ENCODE measurements at regions not wholly inside any gene's neighbourhood (a gene's known extent, or its start where the extent isn't known, plus 50 kb on each side); places are given as distances from the start of the nearest gene placed in this dataset.

DNA sequence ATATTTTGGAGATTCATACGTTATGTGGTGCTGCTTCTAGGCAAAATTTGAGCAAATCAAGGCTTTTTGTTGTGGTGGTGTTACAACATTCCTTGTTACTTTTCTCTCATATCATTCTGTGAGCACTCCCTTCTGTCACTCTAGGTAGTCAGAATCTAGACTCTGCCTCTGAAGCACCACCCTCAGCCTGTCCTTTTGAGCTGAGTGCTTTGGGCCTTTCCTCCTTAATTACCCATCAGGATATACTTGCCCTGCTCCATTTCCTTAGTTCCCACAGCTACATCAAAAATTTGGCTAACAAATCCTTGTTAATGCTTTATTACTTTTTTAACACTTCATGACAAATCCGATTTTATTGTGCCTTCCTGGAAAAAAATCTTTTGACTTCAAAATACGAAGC is 289.6 kb downstream of the CALCRL start:
- no peak for DNase-seq (ENCODE audit: low read depth, low spot score)
- in situ Hi-C loops (cut with HindIII; ENCODE audit: low pct_unique_long_range_greater_than_20kb, low sequenced_read_pairs), result no loop called here

DNA sequence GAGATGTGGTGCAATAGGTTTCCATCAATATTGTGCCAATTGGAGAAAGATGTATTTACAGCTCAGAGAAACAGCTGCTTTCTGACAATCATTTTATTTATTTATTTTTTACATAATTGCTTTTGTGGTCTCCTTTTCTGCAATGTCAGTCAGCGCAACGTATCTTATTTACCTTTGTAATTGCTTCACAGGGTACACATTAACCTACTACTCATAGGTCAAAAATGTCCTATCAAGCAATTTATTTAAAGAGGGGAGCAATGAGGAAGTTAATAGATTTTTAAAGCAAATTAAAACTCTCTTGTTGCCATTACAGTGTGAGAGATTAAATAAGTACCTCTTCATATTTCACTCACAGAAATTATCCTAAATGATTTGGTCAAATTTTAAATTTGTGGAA is 291.0 kb downstream of the CALCRL start:
- no peak for DNase-seq (ENCODE audit: low read depth, low spot score)
- in situ Hi-C loops (cut with HindIII; ENCODE audit: low pct_unique_long_range_greater_than_20kb, low sequenced_read_pairs), result no loop called here

DNA sequence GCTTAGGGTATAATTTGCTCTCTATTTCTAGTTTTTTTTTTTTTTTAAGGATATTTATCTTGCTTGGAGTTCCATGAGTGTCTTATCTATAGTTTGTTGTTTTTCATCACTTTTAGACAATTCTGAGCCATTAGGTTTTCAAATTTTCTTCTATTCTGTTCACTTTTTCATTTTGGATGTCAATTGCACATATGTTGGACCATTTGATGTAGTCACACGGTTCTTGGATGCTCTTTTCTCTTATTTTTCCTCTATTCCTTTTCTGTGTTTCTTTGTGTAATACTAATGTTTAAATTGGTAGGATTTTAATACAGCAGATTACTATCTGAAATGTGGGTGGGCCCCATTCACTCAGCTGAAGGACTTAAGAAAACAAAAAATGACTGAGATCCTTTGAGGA is 292.6 kb downstream of the CALCRL start:
- in situ Hi-C loops (cut with HindIII; ENCODE audit: low pct_unique_long_range_greater_than_20kb, low sequenced_read_pairs), result no loop called here
- no peak for DNase-seq (ENCODE audit: low read depth, low spot score)

DNA sequence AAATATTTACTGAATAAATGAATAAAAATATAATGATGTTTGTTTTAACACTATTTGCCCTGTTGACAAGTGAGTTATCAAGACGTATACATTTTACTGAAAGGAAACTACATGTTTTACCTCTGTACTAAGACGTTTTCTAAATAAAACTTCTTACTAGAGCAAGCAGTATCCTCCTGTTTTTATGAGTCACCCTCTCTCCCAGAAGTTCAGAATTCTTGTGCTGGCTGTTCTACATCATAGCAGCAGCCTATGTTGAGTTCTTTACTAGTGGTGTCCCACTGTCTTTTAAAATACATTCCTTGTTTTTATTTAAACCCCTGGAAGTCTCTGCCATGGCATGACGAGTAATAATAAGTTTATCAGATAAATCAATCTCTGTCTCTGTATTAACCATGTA is 297.4 kb downstream of the CALCRL start:
- in situ Hi-C loops (cut with HindIII; ENCODE audit: low pct_unique_long_range_greater_than_20kb, low sequenced_read_pairs), result no loop called here
- DNase-seq (ENCODE audit: low read depth, low spot score), result no peak

DNA sequence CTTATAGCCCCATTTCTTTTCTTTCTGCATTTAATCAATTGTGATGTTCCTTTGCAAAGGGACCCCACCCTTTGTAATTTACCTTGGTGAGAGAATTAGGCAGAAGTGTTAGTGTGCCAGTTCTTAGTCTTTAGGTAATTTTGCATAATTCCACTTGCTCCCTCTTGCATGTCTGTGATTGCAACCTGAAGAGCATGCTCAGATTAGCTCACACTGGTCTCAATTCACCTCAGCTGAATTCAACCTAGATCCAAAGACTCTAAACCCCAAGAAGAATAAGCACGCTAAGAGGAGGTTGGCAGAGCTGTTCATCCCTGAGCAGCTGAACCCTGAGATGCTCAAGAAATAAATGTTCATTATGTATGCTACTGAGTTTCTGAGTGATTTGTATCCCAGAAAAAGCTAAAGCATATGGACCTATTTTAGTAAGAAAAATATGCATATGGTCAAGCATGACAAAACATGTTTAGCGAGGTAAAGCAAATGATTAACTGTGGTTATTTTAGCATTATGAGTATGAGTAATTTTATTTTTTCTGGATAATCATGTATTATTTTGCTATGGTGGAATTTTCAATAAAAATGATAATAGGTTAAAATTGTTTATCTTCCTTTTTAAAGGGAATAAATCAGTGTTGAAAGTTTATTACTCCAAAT is 299.2 kb upstream of the ZSWIM2 start:
- DNase-seq (ENCODE audit: low read depth, low spot score), result no peak
- in situ Hi-C loops (cut with HindIII; ENCODE audit: low pct_unique_long_range_greater_than_20kb, low sequenced_read_pairs), result no loop called here

DNA sequence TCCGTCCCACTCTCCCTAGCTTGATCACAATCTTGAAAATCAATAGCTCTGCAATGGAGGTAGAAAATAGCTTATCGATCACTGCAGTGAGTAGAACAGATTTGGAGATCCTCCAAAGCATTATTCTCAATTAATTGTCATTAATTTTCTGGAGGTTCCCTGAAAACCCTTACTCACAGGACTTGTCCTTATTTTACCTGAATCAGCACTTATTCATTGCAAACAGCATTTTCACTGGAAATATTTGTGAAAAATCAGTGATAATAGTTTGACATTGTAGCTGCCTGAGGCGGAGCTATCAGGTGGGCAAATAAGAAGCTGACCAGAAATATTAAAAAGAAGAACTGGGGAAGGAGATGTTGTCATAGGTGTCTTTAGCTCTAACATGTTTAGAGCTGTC is 294.6 kb upstream of the ZSWIM2 start:
- in situ Hi-C loops (cut with HindIII; ENCODE audit: low pct_unique_long_range_greater_than_20kb, low sequenced_read_pairs), result no loop called here

DNA sequence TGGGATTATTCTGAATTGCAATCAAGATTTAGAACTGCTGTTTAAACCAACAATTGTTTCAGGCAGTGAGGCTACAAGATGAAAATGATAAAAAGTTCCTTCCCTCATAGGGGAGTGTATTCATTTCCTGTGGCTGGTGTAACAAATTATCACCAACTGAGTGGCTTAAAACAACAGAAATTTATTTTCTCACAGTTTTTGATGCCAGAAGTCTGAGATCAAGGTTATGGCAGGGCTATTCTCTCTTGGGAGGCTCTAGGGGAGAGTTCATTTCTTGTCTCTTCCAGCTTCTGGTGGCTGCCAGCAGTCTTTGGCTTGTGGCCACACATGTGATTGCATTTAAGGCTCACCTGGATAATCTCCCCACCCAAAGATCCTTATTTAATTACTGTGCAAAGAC is 290.5 kb upstream of the ZSWIM2 start:
- in situ Hi-C loops (cut with HindIII; ENCODE audit: low pct_unique_long_range_greater_than_20kb, low sequenced_read_pairs), result no loop called here
- no peak for DNase-seq (ENCODE audit: low read depth, low spot score)

More for the DNA sequence above, 294.6 kb upstream of the ZSWIM2 start:
- no peak for DNase-seq (ENCODE audit: low read depth, low spot score)

DNA sequence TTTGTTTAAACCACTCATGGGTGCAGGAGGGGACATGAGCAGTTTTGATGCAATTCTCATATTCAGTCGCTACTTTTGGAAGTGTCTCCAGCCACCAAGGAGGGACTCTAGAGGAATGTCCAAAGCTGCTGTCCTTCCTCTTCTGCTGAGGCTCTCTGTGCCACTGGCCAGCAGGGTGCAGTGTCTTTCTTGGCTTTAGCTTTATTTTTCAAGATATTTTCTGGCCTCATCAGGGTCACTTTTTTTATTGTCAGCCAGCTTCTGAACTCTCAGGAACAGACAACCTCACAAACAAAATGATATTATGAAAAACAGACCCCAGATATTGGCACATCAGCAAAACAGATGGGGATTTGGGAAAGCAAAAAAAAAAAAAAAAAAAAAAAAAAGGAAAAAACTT is 289.3 kb upstream of the ZSWIM2 start:
- peak; percentile 56 for DNase-seq (ENCODE audit: low read depth, low spot score)
- in situ Hi-C loops (cut with HindIII; ENCODE audit: low pct_unique_long_range_greater_than_20kb, low sequenced_read_pairs), result no loop called here

DNA sequence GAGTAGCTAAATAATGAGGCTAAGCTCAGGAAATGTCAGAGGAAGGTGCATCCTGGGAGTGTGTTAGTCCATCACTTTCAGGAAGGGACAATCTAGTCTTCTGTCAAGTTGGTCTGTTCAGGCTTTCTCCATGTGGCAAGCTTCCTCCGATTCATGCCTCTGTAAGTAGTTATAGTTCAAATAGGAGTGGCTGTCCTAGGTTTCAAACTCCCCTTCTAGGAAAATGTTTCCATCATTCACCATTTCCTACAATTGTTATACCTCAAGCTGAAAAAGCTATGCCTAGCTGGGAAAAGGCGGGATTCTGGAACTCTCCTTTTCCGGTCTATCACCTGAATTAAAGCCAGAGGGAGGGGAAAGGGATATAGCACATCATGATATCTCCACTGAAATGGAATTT is 287.7 kb upstream of the ZSWIM2 start:
- in situ Hi-C loops (cut with HindIII; ENCODE audit: low pct_unique_long_range_greater_than_20kb, low sequenced_read_pairs), result no loop called here
- DNase-seq (ENCODE audit: low read depth, low spot score), result no peak

DNA sequence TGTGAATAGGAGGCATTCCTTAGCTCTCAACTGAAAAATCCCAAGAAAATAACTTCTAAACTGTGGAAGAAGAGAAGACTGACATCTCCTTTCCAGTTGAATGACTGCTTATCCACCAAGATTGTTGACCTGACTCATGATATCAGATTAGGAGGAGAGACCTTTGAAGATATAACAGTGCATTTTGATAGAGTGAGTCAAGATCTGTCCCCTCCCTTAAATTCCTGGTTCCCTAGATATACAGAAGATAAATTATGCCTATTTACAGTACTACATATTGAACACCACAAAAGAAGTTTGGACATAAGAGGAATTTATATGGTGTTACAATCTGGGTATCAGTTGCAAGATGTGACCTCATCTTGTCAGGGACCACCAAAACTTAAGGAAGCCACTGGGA is 285.3 kb upstream of the ZSWIM2 start:
- DNase-seq (ENCODE audit: low read depth, low spot score), result no peak
- in situ Hi-C loops (cut with HindIII; ENCODE audit: low pct_unique_long_range_greater_than_20kb, low sequenced_read_pairs), result no loop called here

DNA sequence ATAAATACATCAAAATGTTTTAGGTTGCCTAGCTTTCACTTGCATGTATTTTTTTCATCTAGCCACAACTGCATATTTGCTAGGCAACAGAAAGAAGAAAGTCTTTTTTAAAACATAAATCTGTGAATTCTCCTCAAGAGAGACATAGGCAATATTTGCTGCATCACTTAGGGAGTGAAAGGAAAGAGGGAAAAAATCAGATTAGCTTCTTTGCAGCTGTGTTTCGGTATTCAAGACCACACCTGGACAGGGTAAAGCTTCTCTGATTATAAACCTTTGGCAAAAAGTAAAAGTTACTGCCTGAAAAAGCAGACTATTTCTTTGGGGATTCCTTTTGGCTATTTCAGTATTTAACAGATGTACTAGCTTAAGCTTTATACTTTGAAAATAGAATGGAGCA is 280.9 kb upstream of the ZSWIM2 start:
- in situ Hi-C loops (cut with HindIII; ENCODE audit: low pct_unique_long_range_greater_than_20kb, low sequenced_read_pairs), result no loop called here
- DNase-seq (ENCODE audit: low read depth, low spot score), result no peak

DNA sequence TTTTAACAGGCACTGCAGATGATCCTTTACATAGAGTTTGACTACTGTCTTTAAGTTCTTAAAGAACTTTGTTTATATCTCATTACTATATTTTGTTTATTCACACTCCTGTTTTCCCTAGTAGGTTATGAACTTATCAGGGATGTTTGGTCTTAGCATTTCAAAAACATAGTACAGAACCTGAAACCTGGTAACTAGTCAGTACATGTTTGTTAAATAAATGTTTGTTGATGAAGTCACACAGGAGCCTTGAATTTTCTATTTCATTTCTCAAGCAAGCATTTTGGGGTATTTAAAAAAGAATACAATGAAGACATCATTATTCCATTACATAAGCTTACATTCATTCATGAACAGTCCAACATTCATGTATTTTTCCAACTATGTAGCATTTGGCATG is 280.3 kb upstream of the ZSWIM2 start:
- no peak for DNase-seq (ENCODE audit: low read depth, low spot score)
- in situ Hi-C loops (cut with HindIII; ENCODE audit: low pct_unique_long_range_greater_than_20kb, low sequenced_read_pairs), result no loop called here

DNA sequence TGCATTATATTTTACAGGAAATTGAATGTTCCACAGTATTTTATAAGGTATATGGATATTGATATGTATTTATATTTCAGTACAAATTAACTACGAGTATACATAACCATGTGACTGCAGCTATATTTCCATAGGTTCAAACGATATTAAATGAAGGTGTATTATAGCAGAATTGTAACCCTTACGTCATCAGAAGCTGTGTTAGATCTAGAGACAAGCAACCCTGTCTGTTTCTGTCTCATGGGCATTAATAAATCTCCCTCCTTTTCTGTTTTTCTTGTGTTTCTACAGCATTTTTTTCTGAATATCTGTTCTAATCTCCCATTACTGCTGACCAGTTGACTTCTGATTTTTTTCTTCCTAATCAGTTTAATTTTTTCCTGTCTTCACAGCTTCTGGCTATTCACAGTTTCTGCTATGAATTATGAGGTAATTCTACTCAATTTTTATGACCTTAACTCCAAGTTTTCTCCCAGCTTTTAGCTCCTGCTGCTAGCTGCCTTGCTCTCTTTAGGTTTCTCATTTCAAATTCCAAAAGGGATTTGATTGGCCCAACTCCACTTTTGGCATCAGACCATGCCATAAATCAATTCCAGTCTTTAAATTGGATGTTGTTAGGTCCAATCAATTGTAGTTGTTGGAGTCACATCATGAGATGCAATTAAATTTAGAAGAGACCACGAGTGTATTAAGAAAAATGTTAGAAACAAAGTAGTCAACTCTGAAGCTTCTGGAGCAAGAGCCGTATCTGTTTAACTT is 277.5 kb upstream of the ZSWIM2 start:
- DNase-seq (ENCODE audit: low read depth, low spot score), result no peak
- in situ Hi-C loops (cut with HindIII; ENCODE audit: low pct_unique_long_range_greater_than_20kb, low sequenced_read_pairs), result no loop called here

DNA sequence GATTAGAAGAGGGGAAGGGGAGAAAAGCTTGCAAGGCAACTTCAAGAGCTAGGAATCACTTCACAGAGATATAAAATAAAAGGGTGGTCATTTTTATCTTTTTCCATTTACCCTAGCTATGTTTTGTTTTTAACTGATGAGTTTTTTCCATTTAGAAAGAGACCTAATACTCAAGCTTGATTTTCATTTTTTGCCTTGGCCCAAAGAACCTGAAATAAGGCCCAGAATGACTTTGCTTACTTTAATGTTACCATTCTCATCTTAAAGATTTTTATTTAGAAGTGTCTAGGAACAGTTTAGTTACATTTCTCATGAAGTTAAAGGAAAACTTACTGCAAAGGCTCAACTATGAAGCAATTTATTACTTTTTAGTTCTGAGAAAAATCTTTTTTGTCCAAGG is 276.3 kb upstream of the ZSWIM2 start:
- no peak for DNase-seq (ENCODE audit: low read depth, low spot score)
- in situ Hi-C loops (cut with HindIII; ENCODE audit: low pct_unique_long_range_greater_than_20kb, low sequenced_read_pairs), result no loop called here

DNA sequence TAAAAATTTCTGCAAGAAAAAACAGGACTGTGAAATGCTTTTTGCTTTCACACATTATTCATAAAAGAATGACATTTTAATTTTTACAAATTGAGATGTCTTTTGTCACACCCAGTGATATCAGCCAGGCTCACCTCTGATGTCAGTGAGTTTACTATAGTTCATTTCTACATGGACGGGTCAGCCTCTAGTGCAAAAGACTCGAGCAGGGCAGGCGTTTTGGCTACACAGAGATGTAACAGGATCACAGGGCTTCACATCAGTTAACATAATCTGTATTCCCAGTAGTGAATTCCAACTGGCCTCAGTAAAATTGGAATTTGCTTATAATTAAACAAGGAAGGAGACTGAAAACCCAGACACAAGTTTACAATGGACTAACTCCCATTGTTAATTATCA is 275.6 kb upstream of the ZSWIM2 start:
- DNase-seq (ENCODE audit: low read depth, low spot score), result no peak
- in situ Hi-C loops (cut with HindIII; ENCODE audit: low pct_unique_long_range_greater_than_20kb, low sequenced_read_pairs), result no loop called here

DNA sequence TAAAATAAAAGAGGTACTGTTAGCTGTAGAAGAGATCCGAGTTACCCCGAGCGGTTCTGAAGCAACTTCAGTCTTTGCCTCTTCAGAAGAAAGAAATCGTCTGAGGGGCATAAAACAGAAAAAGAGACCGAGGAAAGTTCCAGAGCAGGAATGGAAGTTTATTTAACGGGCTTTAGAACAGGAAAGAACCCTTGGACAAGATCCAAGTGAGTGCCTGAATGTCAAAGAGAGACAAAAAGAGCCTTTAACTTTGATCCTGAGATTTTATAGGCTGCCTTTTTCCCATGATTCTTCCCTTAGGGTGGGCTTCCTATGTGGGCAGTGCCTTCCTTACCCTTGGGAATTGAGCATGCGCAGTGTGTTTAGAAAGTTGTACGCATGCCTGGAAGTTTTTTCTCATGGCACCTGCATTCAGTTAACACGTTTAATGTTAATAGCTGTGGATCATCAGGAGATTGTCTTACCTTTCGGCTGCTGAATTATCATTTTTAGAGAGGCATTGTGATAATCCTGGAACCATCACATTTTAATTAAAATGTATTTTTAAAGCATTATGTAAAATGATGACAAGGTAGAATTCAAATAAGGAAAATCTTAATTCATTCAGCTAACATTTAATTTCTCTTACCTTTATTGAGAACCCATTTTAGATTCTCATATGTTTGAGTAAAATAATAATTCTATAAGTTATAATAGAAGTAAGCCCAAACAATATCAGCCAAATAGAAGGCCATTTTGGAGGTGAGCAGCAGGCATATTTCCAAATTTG is 269.5 kb upstream of the ZSWIM2 start:
- in situ Hi-C loops (cut with HindIII; ENCODE audit: low pct_unique_long_range_greater_than_20kb, low sequenced_read_pairs), result no loop called here
- DNase-seq (ENCODE audit: low read depth, low spot score), result peak; percentile 50

DNA sequence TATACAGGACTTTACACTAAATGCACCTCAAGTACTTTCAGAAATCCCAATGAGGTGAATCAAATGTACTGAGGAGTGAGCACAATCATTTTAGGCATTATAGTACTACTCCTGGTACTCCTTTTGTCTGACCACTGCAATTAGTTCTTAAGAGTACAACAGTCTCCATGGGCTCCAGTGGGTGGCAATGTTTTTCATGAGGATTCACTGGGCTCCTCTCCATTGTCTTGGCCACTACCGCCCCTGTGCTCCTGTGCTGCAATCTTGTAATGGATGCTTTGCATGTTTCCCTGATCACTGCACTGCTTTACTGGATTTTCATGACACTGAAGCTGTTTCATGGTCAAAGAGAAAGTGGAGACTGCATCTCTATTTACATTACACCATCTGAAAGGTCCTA is 268.5 kb upstream of the ZSWIM2 start:
- in situ Hi-C loops (cut with HindIII; ENCODE audit: low pct_unique_long_range_greater_than_20kb, low sequenced_read_pairs), result no loop called here
- DNase-seq (ENCODE audit: low read depth, low spot score), result peak; percentile 20

DNA sequence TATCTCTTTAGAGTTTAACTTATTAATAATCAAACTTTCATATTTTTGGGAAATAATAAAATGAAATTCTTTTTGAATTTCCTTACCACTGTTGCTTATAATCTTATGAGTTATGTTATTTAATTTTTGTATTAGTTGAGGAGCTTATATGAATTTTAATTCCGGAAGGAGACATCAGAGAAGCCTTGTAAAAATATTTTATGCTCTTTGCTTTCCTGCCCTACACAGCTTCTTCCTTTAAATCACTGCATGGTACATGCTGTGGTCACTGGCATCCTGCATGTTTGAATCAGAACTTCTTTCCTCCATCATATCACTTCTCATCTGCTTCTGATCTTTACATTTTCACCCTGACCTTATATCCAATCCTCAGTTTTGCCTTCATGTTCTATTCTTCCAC is 266.7 kb upstream of the ZSWIM2 start:
- in situ Hi-C loops (cut with HindIII; ENCODE audit: low pct_unique_long_range_greater_than_20kb, low sequenced_read_pairs), result no loop called here
- no peak for DNase-seq (ENCODE audit: low read depth, low spot score)

DNA sequence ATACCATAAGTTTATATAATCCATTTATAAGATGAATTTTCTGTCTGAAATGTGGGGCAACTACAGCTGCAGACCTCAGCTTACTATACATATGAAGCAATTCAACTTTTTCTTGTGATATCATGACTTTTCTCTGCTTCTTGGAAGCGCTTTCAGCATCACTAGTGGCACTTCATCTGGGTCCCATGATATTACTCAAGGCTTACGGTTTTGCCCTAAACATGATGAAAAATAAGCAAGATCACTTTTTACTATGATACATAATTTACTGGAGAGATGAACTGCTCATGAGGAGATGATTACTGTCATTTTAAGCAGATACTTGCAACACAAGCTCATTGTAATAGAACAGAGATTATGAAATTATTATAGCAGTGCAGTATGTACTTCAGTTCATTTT is 258.0 kb upstream of the ZSWIM2 start:
- DNase-seq (ENCODE audit: low read depth, low spot score), result no peak
- in situ Hi-C loops (cut with HindIII; ENCODE audit: low pct_unique_long_range_greater_than_20kb, low sequenced_read_pairs), result no loop called here

Data from SK-MEL-5 (cell line).